SK-N-SH (cell line): ENCODE measurements at regions not wholly inside any gene's neighbourhood (a gene's known extent, or its start where the extent isn't known, plus 50 kb on each side); places are given as distances from the start of the nearest gene placed in this dataset.

Source experiments
- CTCF ChIA-PET: fragments of 300-600, 350-600 bp; formaldehyde crosslinking; extraction: SDS; loops from one replicate; lab custom pipeline; 2021; lab: Yijun Ruan, JAX
- POLR2A ChIA-PET: fragments of 350-600 bp; sonication (Branson Sonifier 250); formaldehyde crosslinking; extraction: SDS; loops from one replicate; lab custom pipeline; 2020; ENCODE audit warnings: antibody characterized with exemption, inconsistent platforms; lab: Yijun Ruan, JAX
- DNase-seq: peaks from one replicate; pipeline ENCODE4 v3.0.0; 2012
- H2AFZ ChIP-seq: fragments of 200-600 bp; sonication (generic); 2 replicates; pipeline ENCODE4 v1.8.1; 2016; ENCODE audit warnings: antibody characterized with exemption, mild to moderate bottlenecking, low read depth
- H3F3A ChIP-seq: fragments of 200-600 bp; sonication (generic); replicated peaks from 2 replicates; pipeline ENCODE3; 2016; ENCODE audit warnings: antibody characterized with exemption, mild to moderate bottlenecking; ENCODE audit not compliant: insufficient read depth
- H3K27ac ChIP-seq, 2 experiments: fragments of 200-500 bp in 1 of 2; fragments of 200-600 bp in 1 of 2; sonication (Bioruptor generic) in 1 of 2; sonication (generic), shearing (Covaris generic) in 1 of 2; 2 replicates each; pipeline versions ENCODE4 v1.5.1 to v1.6.1; 2014 to 2016; ENCODE audit warnings: low read depth in 2 of 2, inconsistent platforms in 1 of 2, low read length in 1 of 2, mild to moderate bottlenecking in 1 of 2, mixed read lengths in 1 of 2
- H3K27me3 ChIP-seq: fragments of 200-600 bp; sonication (generic), shearing (Covaris generic); 2 replicates; pipeline ENCODE4 v1.6.1; 2016; ENCODE audit warnings: mixed run types; ENCODE audit not compliant: insufficient read depth
- H3K36me3 ChIP-seq, 2 experiments: fragments of 200-500 bp in 1 of 2; fragments of 200-600 bp in 1 of 2; sonication (Bioruptor generic) in 1 of 2; sonication (generic) in 1 of 2; replicated peaks in 1 of 2; 2 replicates each; pipeline versions ENCODE3 to v1.5.1; 2014 to 2016; ENCODE audit warnings: low read length in 1 of 2, mild to moderate bottlenecking in 1 of 2; ENCODE audit not compliant: insufficient read depth in 2 of 2, control insufficient read depth in 1 of 2
- H3K4me1 ChIP-seq, 2 experiments: fragments of 200-500 bp in 1 of 2; fragments of 200-600 bp in 1 of 2; sonication (Bioruptor generic) in 1 of 2; sonication (generic), shearing (Covaris generic) in 1 of 2; 2 replicates each; pipeline versions ENCODE4 v1.5.1 to v1.6.1; 2014 to 2016; ENCODE audit warnings: low read depth in 1 of 2, low read length in 1 of 2, mixed run types in 1 of 2; ENCODE audit not compliant: insufficient read depth in 2 of 2, control insufficient read depth in 1 of 2
- H3K4me2 ChIP-seq: fragments of 200-600 bp; sonication (generic), shearing (Covaris generic); 2 replicates; pipeline ENCODE4 v1.6.1; 2017; ENCODE audit warnings: mixed run types
- H3K4me3 ChIP-seq, 2 experiments: fragments of 200-500 bp in 1 of 2; fragments of 200-600 bp in 1 of 2; sonication (Bioruptor generic) in 1 of 2; sonication (generic), shearing (Covaris generic) in 1 of 2; 2 replicates each; pipeline versions ENCODE4 v1.5.1 to v1.8.1; 2014 to 2016; ENCODE audit warnings: low read depth in 2 of 2, inconsistent platforms in 1 of 2, low read length in 1 of 2, mild to moderate bottlenecking in 1 of 2, mixed read lengths in 1 of 2, moderate library complexity in 1 of 2
- H3K79me2 ChIP-seq: fragments of 200-600 bp; sonication (generic); 2 replicates; pipeline ENCODE4 v1.8.1; 2017; ENCODE audit warnings: mild to moderate bottlenecking; ENCODE audit not compliant: insufficient read depth
- H3K9ac ChIP-seq: fragments of 200-600 bp; sonication (generic); 2 replicates; pipeline ENCODE4 v1.6.1; 2017; ENCODE audit warnings: mixed run types
- H3K9me2 ChIP-seq: fragments of 200-600 bp; sonication (generic); 2 replicates; pipeline ENCODE4 v1.6.1; 2017; ENCODE audit warnings: mixed run types
- H3K9me3 ChIP-seq: fragments of 200-600 bp; sonication (generic); 2 replicates; pipeline ENCODE4 v1.6.1; 2017; ENCODE audit warnings: mixed run types, mild to moderate bottlenecking, moderate library complexity
- H4K20me1 ChIP-seq: fragments of 200-600 bp; sonication (generic); 2 replicates; pipeline ENCODE4 v1.6.1; 2017; ENCODE audit warnings: mild to moderate bottlenecking, mixed run types; ENCODE audit not compliant: insufficient read depth
- CHD2 ChIP-seq: fragments of 150-350 bp; IDR thresholded peaks from 2 replicates; pipeline ENCODE4 v1.6.1; 2018; ENCODE audit warnings: low read length; ENCODE audit not compliant: partially characterized antibody
- CTCF ChIP-seq: fragments of 200-600 bp; sonication (generic); IDR thresholded peaks from 2 replicates; pipeline ENCODE4 v1.6.1; 2017; ENCODE audit warnings: antibody characterized with exemption, mild to moderate bottlenecking, moderate library complexity
- ELF1 ChIP-seq: IDR thresholded peaks from 2 replicates; pipeline ENCODE4 v1.4.0; 2012
- EZH2phosphoT487 ChIP-seq: fragments of 200-600 bp; sonication (generic); IDR thresholded peaks from 2 replicates; pipeline ENCODE4 v1.6.1; 2017; ENCODE audit warnings: low read depth, mixed run types, mild to moderate bottlenecking, antibody characterized with exemption, moderate library complexity, borderline replicate concordance
- FOXJ3 ChIP-seq: sonication (generic); formaldehyde crosslinking; IDR thresholded peaks from 2 replicates; pipeline ENCODE4 v1.5.1; 2020; ENCODE audit warnings: mild to moderate bottlenecking, missing genetic modification reagents
- GABPA ChIP-seq: IDR thresholded peaks from 2 replicates; pipeline ENCODE4 v1.4.0; 2012; ENCODE audit warnings: low read depth, mild to moderate bottlenecking
- JUND ChIP-seq: IDR thresholded peaks from 2 replicates; pipeline ENCODE4 v1.4.0; 2012
- MAX ChIP-seq: IDR thresholded peaks from 2 replicates; pipeline ENCODE4 v1.4.0; 2012; ENCODE audit warnings: low read depth
- POLR2AphosphoS5 ChIP-seq: IDR thresholded peaks from 2 replicates; pipeline ENCODE4 v1.6.1; 2012; ENCODE audit warnings: low read depth, low read length
- RAD21 ChIP-seq: IDR thresholded peaks from 2 replicates; pipeline ENCODE4 v1.6.1; 2012; ENCODE audit warnings: mild to moderate bottlenecking, low read length
- REST ChIP-seq: IDR thresholded peaks from 2 replicates; pipeline ENCODE4 v1.6.1; 2012; ENCODE audit warnings: mild to moderate bottlenecking, low read depth, low read length, moderate library complexity
- RFX5 ChIP-seq: IDR thresholded peaks from 2 replicates; pipeline ENCODE4 v1.6.1; 2012; ENCODE audit warnings: mild to moderate bottlenecking, improper control_type of control experiment, low read length
- RXRA ChIP-seq: IDR thresholded peaks from 2 replicates; pipeline ENCODE4 v1.4.0; 2012; ENCODE audit warnings: low read depth, mild to moderate bottlenecking, borderline replicate concordance
- SIN3A ChIP-seq: IDR thresholded peaks from 2 replicates; pipeline ENCODE4 v1.6.1; 2012; ENCODE audit warnings: low read depth, mild to moderate bottlenecking, low read length, moderate library complexity, borderline replicate concordance
- SMC3 ChIP-seq: IDR thresholded peaks from 2 replicates; pipeline ENCODE4 v1.6.1; 2012; ENCODE audit warnings: low read depth, low read length, improper control_type of control experiment
- TAF1 ChIP-seq: IDR thresholded peaks from 2 replicates; pipeline ENCODE4 v1.6.1; 2012; ENCODE audit warnings: low read depth, mild to moderate bottlenecking, low read length, moderate library complexity, borderline replicate concordance
- USF2 ChIP-seq: fragments of 150-350 bp; IDR thresholded peaks from 2 replicates; pipeline ENCODE4 v1.6.1; 2017; ENCODE audit warnings: antibody characterized with exemption, low read length, low read depth, borderline replicate concordance
- ZBTB33 ChIP-seq: IDR thresholded peaks from 2 replicates; pipeline ENCODE4 v1.4.0; 2012; ENCODE audit warnings: low read depth, borderline replicate concordance
- WGBS: methylation state at CpG from one replicate; pipeline ENCODE4 v1.1.6; 2017; ENCODE audit warnings: low lambda C conversion rate; 5-methylcytosine and 5-hydroxymethylcytosine counted together

- Histone ChIP-seq H3F3A (no peaks in the 10 kb centered on the region), H3K36me3 (no peaks in the 10 kb centered on the region), H3K9me2 (no peaks in the 10 kb centered on the region), H3K4me3 (no peak overlapping the region), H3K79me2 (no peaks in the 10 kb centered on the region; the same call in 1 of the 2 replicates), H3K9ac (no peak overlapping the region)
- CTCF ChIA-PET = no interaction called here
- TF ChIP-seq JUND = no peak
- no peak for TF ChIP-seq CHD2
- TF ChIP-seq GABPA = no peak
- no peak for TF ChIP-seq EZH2phosphoT487
- no peak for TF ChIP-seq REST
- no peak for TF ChIP-seq SIN3A
- TF ChIP-seq MAX = no peak
- no peak for TF ChIP-seq FOXJ3 (CRISPR knock-in tag)
- TF ChIP-seq SMC3 = no peak
- TF ChIP-seq, all 33 proteins: peak for 0
- peaks cover 30% of the 10 kb centered on the region; the same call in 1 of the 2 replicates for H3K9me3 ChIP-seq
- H3K4me1 ChIP-seq = no peaks in the 10 kb centered on the region
- no peaks in the 10 kb centered on the region for H4K20me1 ChIP-seq
- no peak overlapping the region for H3K4me2 ChIP-seq
- no peak overlapping the region for H2AFZ ChIP-seq
- no peaks in the 10 kb centered on the region for H3K27me3 ChIP-seq
- POLR2A ChIA-PET = no interaction called here
- no peak for DNase-seq
- no peak overlapping the region for H3K27ac ChIP-seq
- WGBS = 60% methylated on average over 1 of the region's 1 CpG
Observed at GRCh38 chr7:136302049-136302448, 324.9 kb upstream of the MTPN start.

GRCh38 chr7:136294977-136295376 lies 317.8 kb upstream of the MTPN start:
- DNase-seq = no peak
- Histone ChIP-seq H4K20me1 (no peaks in the 10 kb centered on the region), H3K27ac (no peak overlapping the region), H3K9me3 (0 out of 2 replicates have a peak, but pooled peaks cover under 1% of the 10 kb centered on the region), H3K36me3 (no peaks in the 10 kb centered on the region), H3F3A (no peaks in the 10 kb centered on the region), H3K4me2 (no peak overlapping the region), H2AFZ (no peak overlapping the region), H3K27me3 (no peaks in the 10 kb centered on the region), H3K79me2 (no peaks in the 10 kb centered on the region), H3K9me2 (no peaks in the 10 kb centered on the region), H3K4me1 (no peaks in the 10 kb centered on the region), H3K4me3 (no peak overlapping the region), H3K9ac (no peak overlapping the region)
- CTCF ChIA-PET = interaction anchor here (1.2 kb wide), 1 partner anchor 17 kb away, joined by 3 read pairs; no protein-coding TSS in a partner anchor
- WGBS = 54% methylated on average over 1 of the region's 1 CpG
- POLR2A ChIA-PET = no interaction called here
- TF ChIP-seq ELF1 (no peak), MAX (no peak), EZH2phosphoT487 (no peak), RXRA (no peak), CTCF (no peak), RFX5 (no peak), RAD21 (no peak; the same call in 1 of the 2 replicates), ZBTB33 (no peak), POLR2AphosphoS5 (no peak), USF2 (no peak), TAF1 (no peak)
